Osteocyte (in vitro differentiated cells): ENCODE measurements at regions not wholly inside any gene's neighbourhood (a gene's known extent, or its start where the extent isn't known, plus 50 kb on each side); places are given as distances from the start of the nearest gene placed in this dataset.
A peak's percentile ranks its signal among the peaks of the same experiment; 100 is the strongest.

Experiments
- DNase-seq: peaks from one replicate; pipeline ENCODE4 v3.0.0; 2021; ENCODE audit warnings: mixed read lengths; ENCODE audit not compliant: unreplicated experiment; ENCODE audit errors: extremely low spot score
- H3K27ac Mint-ChIP-seq: one replicate; pipeline ENCODE4 v1.8.0; 2021; ENCODE audit warnings: mild to moderate bottlenecking, mixed read lengths; ENCODE audit not compliant: unreplicated experiment
- H3K27me3 Mint-ChIP-seq: one replicate; pipeline ENCODE4 v1.8.0; 2021; ENCODE audit warnings: mixed read lengths; ENCODE audit not compliant: unreplicated experiment
- H3K36me3 Mint-ChIP-seq: one replicate; pipeline ENCODE4 v1.8.0; 2021; ENCODE audit warnings: mixed read lengths; ENCODE audit not compliant: unreplicated experiment
- H3K4me1 Mint-ChIP-seq: one replicate; pipeline ENCODE4 v1.8.0; 2021; ENCODE audit warnings: mixed read lengths; ENCODE audit not compliant: unreplicated experiment
- H3K4me3 Mint-ChIP-seq: one replicate; pipeline ENCODE4 v1.8.0; 2021; ENCODE audit warnings: mild to moderate bottlenecking, moderate library complexity, mixed read lengths; ENCODE audit not compliant: unreplicated experiment
- H3K9me3 Mint-ChIP-seq: one replicate; pipeline ENCODE4 v1.8.0; 2021; ENCODE audit warnings: mixed read lengths; ENCODE audit not compliant: unreplicated experiment
- CTCF ChIP-seq: fragments of 200-600 bp; sonication (generic); IDR thresholded peaks from 2 replicates; pipeline ENCODE4 v1.5.0; 2021; ENCODE audit warnings: antibody characterized with exemption, mild to moderate bottlenecking, moderate library complexity

DNA sequence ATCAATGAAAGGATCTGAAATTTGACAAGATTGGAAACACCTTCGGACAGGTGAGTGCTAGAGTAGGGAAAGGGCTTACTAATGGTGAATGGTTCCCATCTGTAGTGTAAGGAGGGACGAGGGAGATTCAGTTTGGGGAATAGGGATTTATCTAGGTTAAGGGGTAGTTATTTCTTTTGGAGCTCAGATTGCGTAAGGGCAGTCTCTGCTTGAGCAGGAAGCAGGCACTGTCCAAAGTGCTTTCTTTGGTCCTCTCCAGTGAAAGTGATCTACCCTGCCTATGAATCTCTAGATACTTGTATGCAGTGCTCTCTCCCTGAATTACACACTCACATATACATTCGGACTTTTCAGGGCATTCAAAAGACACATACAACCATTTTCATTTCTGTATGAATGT is 272.9 kb upstream of the FIGN start:
- no peak overlapping the region for H3K27ac Mint-ChIP-seq
- DNase-seq = no peak
- H3K27me3 Mint-ChIP-seq = no peaks in the 10 kb centered on the region
- peaks cover 5% of the 10 kb centered on the region for H3K4me1 Mint-ChIP-seq
- H3K9me3 Mint-ChIP-seq = no peaks in the 10 kb centered on the region
- no peak for TF ChIP-seq CTCF
- H3K4me3 Mint-ChIP-seq = no peak overlapping the region
- no peaks in the 10 kb centered on the region for H3K36me3 Mint-ChIP-seq

- Mint-ChIP-seq H3K36me3 (no peaks in the 10 kb centered on the region), H3K4me3 (no peak overlapping the region), H3K27ac (no peak overlapping the region), H3K4me1 (peaks cover 5% of the 10 kb centered on the region), H3K9me3 (no peaks in the 10 kb centered on the region), H3K27me3 (no peaks in the 10 kb centered on the region)
- no peak for DNase-seq
- TF ChIP-seq CTCF = no peak
These were observed 270.9 kb upstream of the FIGN start for GRCh38 chr2:164006704-164007103.

GRCh38 chr2:164000176-164000575 is 264.4 kb upstream of the FIGN start:
- Mint-ChIP-seq H3K4me1 (peaks cover 28% of the 10 kb centered on the region), H3K36me3 (no peaks in the 10 kb centered on the region)
- DNase-seq = no peak

DNA sequence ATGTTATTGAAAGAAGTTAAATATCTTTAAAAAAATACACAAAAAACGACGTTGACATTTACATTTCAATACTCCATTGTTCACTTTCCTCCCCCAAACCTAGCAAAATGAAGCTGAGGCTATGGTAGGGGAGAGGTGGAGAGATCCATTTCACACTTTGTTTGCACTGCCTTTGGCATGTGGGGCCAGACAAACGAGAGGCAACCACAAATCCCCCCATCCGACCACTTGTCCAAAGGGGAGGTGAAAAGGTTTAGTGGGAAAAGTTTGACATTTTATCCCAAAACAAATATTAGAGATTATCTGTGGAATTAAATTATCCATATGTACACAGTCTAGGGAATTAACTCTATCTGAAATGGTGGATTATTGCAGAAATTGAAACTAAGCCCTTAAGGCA is 261.7 kb upstream of the FIGN start:
- Mint-ChIP-seq H3K27me3 (no peaks in the 10 kb centered on the region), H3K27ac (no peak overlapping the region), H3K36me3 (no peaks in the 10 kb centered on the region), H3K4me1 (peaks cover 28% of the 10 kb centered on the region), H3K9me3 (no peaks in the 10 kb centered on the region), H3K4me3 (peak overlapping the region; percentile 38)
- no peak for TF ChIP-seq CTCF
- no peak for DNase-seq

More at GRCh38 chr2:164000176-164000575, 264.4 kb upstream of the FIGN start:
- H3K4me3 Mint-ChIP-seq = no peak overlapping the region
- H3K27ac Mint-ChIP-seq = no peak overlapping the region
- TF ChIP-seq CTCF = no peak
- no peaks in the 10 kb centered on the region for H3K9me3 Mint-ChIP-seq
- H3K27me3 Mint-ChIP-seq = no peaks in the 10 kb centered on the region

DNA sequence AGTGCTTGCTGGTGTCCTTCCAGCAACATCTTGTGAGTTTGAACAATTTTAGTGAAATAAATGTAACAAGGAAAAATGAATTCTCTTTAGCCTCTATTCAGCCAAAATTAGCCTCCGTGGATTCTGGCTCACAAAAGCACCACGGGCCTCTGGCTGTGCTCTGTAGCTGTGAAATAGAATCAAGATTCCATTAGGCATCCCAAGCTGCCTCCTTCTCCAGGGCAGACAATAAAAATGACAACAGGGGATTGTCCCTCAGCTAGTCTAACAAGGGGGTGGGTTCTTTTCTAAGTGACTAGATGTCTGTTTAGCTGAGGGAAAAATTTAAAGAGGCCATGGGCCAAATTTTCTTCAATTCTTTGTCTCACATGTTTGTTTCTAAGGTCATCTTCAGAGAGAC is 254.7 kb upstream of the FIGN start:
- no peak overlapping the region for H3K27ac Mint-ChIP-seq

More for the DNA sequence above, 254.7 kb upstream of the FIGN start:
- no peaks in the 10 kb centered on the region for H3K4me1 Mint-ChIP-seq
- no peaks in the 10 kb centered on the region for H3K9me3 Mint-ChIP-seq
- no peak for DNase-seq
- H3K4me3 Mint-ChIP-seq = no peak overlapping the region
- H3K27me3 Mint-ChIP-seq = no peaks in the 10 kb centered on the region
- TF ChIP-seq CTCF = no peak
- H3K36me3 Mint-ChIP-seq = no peaks in the 10 kb centered on the region
